PC-9 (cell line): ENCODE measurements at regions not wholly inside any gene's neighbourhood (a gene's known extent, or its start where the extent isn't known, plus 50 kb on each side); places are given as distances from the start of the nearest gene placed in this dataset.

ENCODE experiments used
- BruUV-seq: library from RNA; stranded (reverse); fragments of 400-500 nt; replicated peaks from 2 replicates; lab custom pipeline; 2021; lab: Mats Ljungman, UMichigan
- CTCF ChIA-PET: fragments of 300-600 bp; sonication (Branson Sonifier 250); formaldehyde crosslinking; loops from one replicate; lab custom pipeline; 2022; ENCODE audit warnings: antibody characterized with exemption; lab: Charles Lee
- POLR2A ChIA-PET: fragments of 300-600 bp; sonication (Branson Sonifier 250); formaldehyde crosslinking; loops from one replicate; lab custom pipeline; 2022; ENCODE audit warnings: antibody characterized with exemption; ENCODE audit not compliant: unreplicated experiment; lab: Charles Lee
- DNase-seq, 2 experiments: peaks; one replicate each; pipeline versions ENCODE4 v3.0.0 to v3.0.0-alpha.2; 2015 to 2022; ENCODE audit warnings: mixed read lengths in 1 of 2
- H2AFZ ChIP-seq: fragments of 200-600 bp; sonication (generic); 2 replicates; pipeline ENCODE4 v1.8.1; 2017; ENCODE audit warnings: antibody characterized with exemption
- H3F3A ChIP-seq: fragments of 200-600 bp; sonication (generic); 2 replicates; pipeline ENCODE4 v1.8.1; 2017; ENCODE audit warnings: antibody characterized with exemption, mild to moderate bottlenecking, low read depth; ENCODE audit not compliant: insufficient read depth
- H3K27ac ChIP-seq: fragments of 200-600 bp; sonication (generic); 2 replicates; pipeline ENCODE4 v1.6.1; 2016; ENCODE audit warnings: mixed run types
- H3K27me3 ChIP-seq: fragments of 200-600 bp; sonication (generic); 2 replicates; pipeline ENCODE4 v1.6.1; 2016; ENCODE audit warnings: low read depth, mixed run types; ENCODE audit not compliant: insufficient read depth
- H3K36me3 ChIP-seq: fragments of 200-600 bp; sonication (generic); 2 replicates; pipeline ENCODE4 v1.6.1; 2016; ENCODE audit warnings: low read depth, mixed run types
- H3K4me1 ChIP-seq: fragments of 200-600 bp; sonication (generic); replicated peaks from 2 replicates; pipeline ENCODE4 v1.6.1; 2016; ENCODE audit warnings: mixed run types; ENCODE audit not compliant: insufficient read depth
- H3K4me2 ChIP-seq: fragments of 200-600 bp; sonication (generic); 2 replicates; pipeline ENCODE4 v1.6.1; 2017; ENCODE audit warnings: mixed run types
- H3K4me3 ChIP-seq: fragments of 200-600 bp; sonication (generic); 2 replicates; pipeline ENCODE4 v1.6.1; 2016; ENCODE audit warnings: mixed run types
- H3K79me2 ChIP-seq: fragments of 200-600 bp; sonication (generic); 2 replicates; pipeline ENCODE4 v1.6.1; 2017; ENCODE audit warnings: low read depth, mixed run types
- H3K9me2 ChIP-seq: fragments of 200-600 bp; sonication (generic); 2 replicates; pipeline ENCODE4 v1.8.1; 2017; ENCODE audit warnings: mild to moderate bottlenecking; ENCODE audit not compliant: insufficient read depth
- H3K9me3 ChIP-seq: fragments of 200-600 bp; sonication (generic); 2 replicates; pipeline ENCODE4 v1.8.1; 2016; ENCODE audit warnings: low read depth; ENCODE audit not compliant: insufficient read depth
- H4K20me1 ChIP-seq: fragments of 200-600 bp; sonication (generic); 2 replicates; pipeline ENCODE4 v1.8.1; 2017; ENCODE audit not compliant: insufficient read depth
- EZH2 ChIP-seq: fragments of 200-600 bp; sonication (generic); IDR thresholded peaks from 2 replicates; pipeline ENCODE4 v1.8.0; 2017; ENCODE audit warnings: antibody characterized with exemption, low read depth
- intact Hi-C: fragments of 100-400 bp; cut with micrococcal nuclease; formaldehyde crosslinking; loops from one replicate; pipeline ENCODE4 v1.10.0; 2022; ENCODE audit not compliant: unreplicated experiment
- TF ChIP-seq, protein P1 (sequence below): fragments of 200-600 bp; sonication (generic); conservative IDR thresholded peaks from 2 replicates; pipeline ENCODE4 v1.6.1; 2017; ENCODE audit warnings: mixed run types, antibody characterized with exemption, mild to moderate bottlenecking, moderate library complexity

DNA sequence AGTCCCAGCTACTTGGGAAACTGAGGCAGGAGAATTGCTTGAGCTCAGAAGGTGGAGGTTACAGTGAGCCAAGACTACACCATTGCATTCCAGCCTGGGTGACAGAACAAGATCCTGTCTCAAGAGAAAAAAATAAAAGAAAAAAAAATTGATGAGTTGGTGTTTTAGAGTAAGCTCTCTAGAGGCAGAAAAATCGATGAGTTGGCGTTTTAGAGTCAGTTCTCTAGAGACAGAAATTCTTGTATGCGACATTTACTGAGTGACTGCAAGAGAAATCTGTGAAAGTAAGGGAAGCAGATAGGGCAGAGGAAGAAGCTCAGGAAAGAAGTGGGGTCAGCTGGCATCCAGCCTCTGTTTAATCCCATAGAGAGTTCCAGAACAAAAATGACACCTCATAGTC, 298.7 kb upstream of the ARRDC4 start:
- Histone ChIP-seq H2AFZ (no peak overlapping the region), H3K79me2 (no peaks in the 10 kb centered on the region), H3K4me1 (no peaks in the 10 kb centered on the region), H3K4me2 (no peak overlapping the region), H4K20me1 (no peaks in the 10 kb centered on the region), H3K27ac (no peak overlapping the region), H3K27me3 (no peaks in the 10 kb centered on the region), H3K9me2 (0 out of 2 replicates have a peak, but pooled peaks cover 3% of the 10 kb centered on the region), H3F3A (no peaks in the 10 kb centered on the region), H3K36me3 (no peaks in the 10 kb centered on the region), H3K9me3 (no peaks in the 10 kb centered on the region), H3K4me3 (no peak overlapping the region)
- BruUV-seq = no TSS peak
- ChIA-PET CTCF (no interaction called here), POLR2A (no interaction called here)
- no peak for TF ChIP-seq EZH2
- TF ChIP-seq, protein P1, sequence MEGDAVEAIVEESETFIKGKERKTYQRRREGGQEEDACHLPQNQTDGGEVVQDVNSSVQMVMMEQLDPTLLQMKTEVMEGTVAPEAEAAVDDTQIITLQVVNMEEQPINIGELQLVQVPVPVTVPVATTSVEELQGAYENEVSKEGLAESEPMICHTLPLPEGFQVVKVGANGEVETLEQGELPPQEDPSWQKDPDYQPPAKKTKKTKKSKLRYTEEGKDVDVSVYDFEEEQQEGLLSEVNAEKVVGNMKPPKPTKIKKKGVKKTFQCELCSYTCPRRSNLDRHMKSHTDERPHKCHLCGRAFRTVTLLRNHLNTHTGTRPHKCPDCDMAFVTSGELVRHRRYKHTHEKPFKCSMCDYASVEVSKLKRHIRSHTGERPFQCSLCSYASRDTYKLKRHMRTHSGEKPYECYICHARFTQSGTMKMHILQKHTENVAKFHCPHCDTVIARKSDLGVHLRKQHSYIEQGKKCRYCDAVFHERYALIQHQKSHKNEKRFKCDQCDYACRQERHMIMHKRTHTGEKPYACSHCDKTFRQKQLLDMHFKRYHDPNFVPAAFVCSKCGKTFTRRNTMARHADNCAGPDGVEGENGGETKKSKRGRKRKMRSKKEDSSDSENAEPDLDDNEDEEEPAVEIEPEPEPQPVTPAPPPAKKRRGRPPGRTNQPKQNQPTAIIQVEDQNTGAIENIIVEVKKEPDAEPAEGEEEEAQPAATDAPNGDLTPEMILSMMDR = no peak
- DNase-seq = no peak
- intact Hi-C loops = no loop called here

DNA sequence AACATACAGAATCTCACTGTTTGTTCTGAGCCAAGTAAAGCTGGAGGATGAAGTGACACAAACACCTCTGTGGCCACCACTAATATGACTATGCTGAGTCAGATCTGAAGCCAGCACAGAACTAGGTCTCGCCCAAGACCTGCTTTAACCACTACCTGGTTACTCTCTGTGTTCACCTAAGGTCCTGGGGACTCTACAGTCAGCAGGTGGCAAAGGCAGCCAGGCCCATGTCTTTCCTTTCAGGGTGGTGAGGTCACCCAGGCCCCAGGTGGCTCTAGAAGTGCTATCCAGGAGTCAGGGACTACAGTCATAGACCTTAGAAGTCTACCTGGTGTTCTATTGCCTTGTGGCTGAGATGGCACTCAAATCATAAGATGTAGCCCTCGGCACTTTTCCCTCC, 287.9 kb upstream of the ARRDC4 start:
- Histone ChIP-seq H3K36me3 (no peaks in the 10 kb centered on the region), H3K79me2 (no peaks in the 10 kb centered on the region), H2AFZ (no peak overlapping the region), H3K4me1 (no peaks in the 10 kb centered on the region), H3K9me3 (no peaks in the 10 kb centered on the region), H3K4me2 (no peak overlapping the region), H3K27ac (no peak overlapping the region), H3K27me3 (no peaks in the 10 kb centered on the region), H3K4me3 (no peak overlapping the region), H4K20me1 (no peaks in the 10 kb centered on the region), H3K9me2 (no peaks in the 10 kb centered on the region), H3F3A (no peaks in the 10 kb centered on the region)
- TF ChIP-seq EZH2 = no peak
- TF ChIP-seq, protein P1 = no peak
- no TSS peak for BruUV-seq
- CTCF ChIA-PET = no interaction called here
- intact Hi-C loops = no loop called here
- no peak for DNase-seq
- POLR2A ChIA-PET = no interaction called here

DNA sequence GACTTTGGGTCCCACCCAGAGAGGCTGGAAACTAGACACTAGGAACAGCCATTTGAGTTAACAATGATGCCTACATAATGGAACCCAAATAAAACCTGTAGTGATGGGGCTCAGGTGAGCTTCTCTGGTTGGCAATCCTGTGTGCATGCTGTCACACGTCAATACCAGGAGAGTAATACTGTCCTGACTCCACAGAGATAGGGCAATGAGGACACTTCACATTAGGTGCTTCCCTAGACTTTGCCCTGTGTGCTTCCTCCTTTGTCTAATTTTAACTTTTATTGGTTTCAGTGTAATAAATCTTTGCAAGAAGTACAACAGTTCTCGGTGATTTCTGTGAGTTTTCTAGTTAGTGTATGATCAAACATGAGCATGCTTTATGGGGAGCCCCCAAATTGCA, 281.8 kb upstream of the ARRDC4 start:
- no peak overlapping the region for H3K4me2 ChIP-seq
- no TSS peak for BruUV-seq
- POLR2A ChIA-PET = no interaction called here

More for the DNA sequence above, 281.8 kb upstream of the ARRDC4 start:
- Histone ChIP-seq H3K36me3 (no peaks in the 10 kb centered on the region), H3K9me2 (no peaks in the 10 kb centered on the region), H2AFZ (no peak overlapping the region), H4K20me1 (no peaks in the 10 kb centered on the region), H3K79me2 (no peaks in the 10 kb centered on the region), H3K9me3 (no peaks in the 10 kb centered on the region), H3K27me3 (no peaks in the 10 kb centered on the region), H3K4me1 (no peaks in the 10 kb centered on the region), H3K27ac (no peak overlapping the region), H3K4me3 (no peak overlapping the region), H3F3A (no peaks in the 10 kb centered on the region)
- CTCF ChIA-PET = no interaction called here
- no peak for TF ChIP-seq EZH2
- TF ChIP-seq, protein P1 = no peak
- intact Hi-C loops = no loop called here
- DNase-seq = no peak
